Activated T-cell treated with anti-CD3 and anti-CD28 coated beads for 48 hours (primary cell): ENCODE measurements at regions not wholly inside any gene's neighbourhood (a gene's known extent, or its start where the extent isn't known, plus 50 kb on each side); places are given as distances from the start of the nearest gene placed in this dataset.
"Not testable (repeated sequence)": the region's sequence is repeated elsewhere in the genome, so short reads cannot be mapped to it uniquely, and the experiment has no call there.

ENCODE experiments used
- DNase-seq: peaks from one replicate; pipeline ENCODE4 v3.0.0-alpha.2; 2020; ENCODE audit warnings: low read depth

GRCh38 chr5:167284222-167284890, 1007.1 kb upstream of the WWC1 start:
- no peak for DNase-seq

GRCh38 chr5:167285591-167285990, 1005.9 kb upstream of the WWC1 start:
- no peak for DNase-seq

- no peak for DNase-seq
Measured at GRCh38 chr5:167286891-167287290, 1004.6 kb upstream of the WWC1 start.

DNA sequence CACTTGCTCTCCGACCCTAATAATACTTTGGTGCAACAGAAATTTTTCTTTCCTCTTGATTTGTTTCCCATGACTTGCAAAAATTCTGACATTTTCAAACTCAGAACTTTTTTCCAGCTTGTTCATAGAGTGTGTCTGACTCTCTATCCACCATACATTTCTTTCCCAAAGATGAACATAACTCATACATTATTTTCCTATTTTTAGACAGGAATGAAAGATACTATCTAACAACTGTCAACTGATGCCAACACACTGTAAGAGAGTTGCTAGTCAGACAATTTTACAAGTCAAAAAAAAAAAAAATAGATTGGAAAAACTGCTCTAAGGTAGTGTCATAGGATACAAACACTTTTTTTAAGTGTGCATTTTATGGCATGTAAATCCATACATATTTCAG, 1001.0 kb upstream of the WWC1 start:
- DNase-seq = no peak

- no peak for DNase-seq
Measured at GRCh38 chr5:167294882-167295680, 996.4 kb upstream of the WWC1 start.

- DNase-seq = no peak
Measured at GRCh38 chr5:167295681-167296005, 995.8 kb upstream of the WWC1 start.

- no peak for DNase-seq
Measured at GRCh38 chr5:167296066-167296465, 995.4 kb upstream of the WWC1 start.

GRCh38 chr5:167296661-167297060, 994.8 kb upstream of the WWC1 start:
- no peak for DNase-seq

DNA sequence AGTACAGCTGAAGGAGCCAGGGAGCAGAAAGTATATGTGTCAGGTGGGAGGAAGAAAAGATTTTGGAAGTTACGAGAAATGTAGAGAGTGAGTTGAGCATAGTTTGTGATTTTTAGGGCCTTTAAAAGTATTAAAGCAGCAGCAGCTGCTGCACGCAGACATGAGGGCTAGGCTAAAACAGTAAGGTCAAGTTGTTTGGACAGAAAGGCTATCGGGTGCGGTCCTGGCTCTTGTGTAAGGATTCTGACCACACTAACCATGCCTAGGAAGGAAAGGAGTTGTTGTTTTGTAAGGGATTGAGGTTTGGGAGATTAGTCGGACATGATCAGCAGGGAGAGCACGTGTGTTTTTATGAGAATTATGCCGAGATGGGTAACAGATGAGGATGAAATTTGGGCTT, 991.6 kb upstream of the WWC1 start:
- not testable (repeated sequence) for DNase-seq

DNA sequence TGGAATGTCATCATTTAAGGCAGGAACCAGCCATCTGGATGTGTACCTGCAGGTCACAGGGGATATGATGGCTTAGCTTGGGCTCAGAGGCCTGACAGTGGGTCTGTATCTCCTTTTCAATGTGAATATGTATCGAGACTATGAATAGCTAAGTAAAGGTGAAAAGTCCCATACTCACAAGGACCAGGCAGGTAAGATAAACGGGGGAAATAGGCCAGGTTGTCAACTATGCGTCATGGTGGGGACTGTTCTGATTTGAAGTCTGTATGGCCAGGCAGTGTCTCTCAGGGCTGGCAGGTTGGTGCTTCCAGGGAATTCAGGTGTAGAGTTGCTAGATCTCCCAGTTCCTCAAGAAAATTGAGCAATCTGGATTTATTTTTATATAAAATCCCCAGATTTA, 987.9 kb upstream of the WWC1 start:
- no peak for DNase-seq

- no peak for DNase-seq
Measured at GRCh38 chr5:167304834-167305469, 986.5 kb upstream of the WWC1 start.

DNA sequence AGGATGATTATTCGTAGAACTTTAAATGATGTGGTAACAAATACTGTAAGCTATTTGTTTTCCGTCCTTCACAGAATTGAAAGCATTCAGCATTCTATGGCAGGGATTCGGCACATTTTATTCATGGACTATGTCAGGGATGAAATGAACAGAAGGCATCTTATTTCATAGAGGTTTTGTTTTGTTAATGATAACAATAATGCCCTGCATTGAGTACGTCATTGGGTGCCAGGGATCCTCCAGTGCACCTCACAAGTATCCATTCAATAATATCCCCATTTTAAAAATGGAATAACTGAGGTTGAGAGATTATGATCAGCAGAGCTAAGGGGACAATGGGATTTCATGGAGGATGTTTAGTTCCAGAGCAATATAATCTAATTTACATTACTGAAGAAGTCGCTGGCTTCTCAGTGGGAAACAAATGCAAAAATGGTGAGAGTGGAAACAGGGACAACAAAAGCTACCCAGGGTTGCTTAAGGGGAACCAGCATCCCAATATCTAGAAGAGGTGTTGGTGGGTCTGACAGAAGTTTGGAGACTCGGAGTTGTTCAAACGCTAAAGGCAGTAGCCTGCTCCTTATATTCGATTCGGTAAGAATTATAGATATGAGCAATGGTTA, 985.7 kb upstream of the WWC1 start:
- no peak for DNase-seq

DNA sequence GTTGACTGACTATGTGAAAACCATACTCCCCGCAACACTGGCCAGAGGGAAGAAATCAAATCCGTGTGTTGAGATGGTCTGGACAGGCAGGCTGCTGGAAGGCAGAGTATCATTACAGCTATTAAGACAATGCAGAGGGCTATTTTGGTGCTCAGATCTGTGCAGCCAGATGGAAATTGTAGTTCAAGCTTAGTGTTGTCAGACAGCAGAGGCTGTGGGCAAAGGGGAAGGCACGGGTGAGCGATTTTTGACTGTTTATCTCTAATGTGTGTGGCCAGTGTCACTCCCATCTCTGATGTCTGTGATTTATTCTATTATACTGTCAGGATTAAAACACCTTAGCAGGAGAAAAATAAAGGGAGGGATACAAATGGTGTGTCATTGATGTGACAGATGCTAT, 984.4 kb upstream of the WWC1 start:
- DNase-seq = no peak

DNA sequence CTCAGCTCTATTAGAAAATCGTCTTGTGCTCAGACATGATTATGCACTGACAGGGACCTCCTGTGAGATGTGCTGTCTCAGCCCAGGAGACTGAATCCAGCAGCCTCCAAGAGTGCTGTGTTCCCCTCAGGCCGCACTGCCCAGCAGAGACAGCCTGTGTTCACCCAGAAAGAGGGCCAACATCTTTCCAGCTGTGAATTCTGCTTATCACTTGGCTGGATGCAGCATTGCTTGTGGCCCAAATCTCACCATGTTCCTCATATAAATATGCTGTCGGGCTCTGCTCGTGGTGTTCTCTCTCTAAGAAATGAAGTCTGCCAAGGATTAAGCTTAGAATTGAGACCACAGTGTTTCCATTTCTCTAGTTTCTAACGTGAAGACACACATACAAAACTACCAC, 983.0 kb upstream of the WWC1 start:
- no peak for DNase-seq

- no peak for DNase-seq
Measured at GRCh38 chr5:167309941-167310517, 981.4 kb upstream of the WWC1 start.

DNA sequence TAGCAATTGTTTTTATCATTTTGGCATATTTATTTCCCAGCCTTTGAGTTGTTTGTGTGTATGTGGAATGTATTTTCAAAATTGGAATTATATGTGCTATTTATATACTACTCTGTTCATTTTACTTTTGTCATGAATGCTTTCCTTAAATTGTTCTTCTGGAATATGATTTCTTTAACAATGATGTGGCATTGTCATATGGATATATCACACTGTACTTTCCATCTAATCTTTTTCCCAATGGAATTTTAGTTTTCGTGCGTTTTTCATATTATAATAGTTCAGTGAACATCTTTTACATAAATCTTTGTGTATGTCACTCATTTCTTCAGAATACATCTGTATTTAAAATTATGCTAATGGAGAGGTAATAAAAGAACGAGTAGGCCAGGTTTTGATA, 980.1 kb upstream of the WWC1 start:
- no peak for DNase-seq

DNA sequence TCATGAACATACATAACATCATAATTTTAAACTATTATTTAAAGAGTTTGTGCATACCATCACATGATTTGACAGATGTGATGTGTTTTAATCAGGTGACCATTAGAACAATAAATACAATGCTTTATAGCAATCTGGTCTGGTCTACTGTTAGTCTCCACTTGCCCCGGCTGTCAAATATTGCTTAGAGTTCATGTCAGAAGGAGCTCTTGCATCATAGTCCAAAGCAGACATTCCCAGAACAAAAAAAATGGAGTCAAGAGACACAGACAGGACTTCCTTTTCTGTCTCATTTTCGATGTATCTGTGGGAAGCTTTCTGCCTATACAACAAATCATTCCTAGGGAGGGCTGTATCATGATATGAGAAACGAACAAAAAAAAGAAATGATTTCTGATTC, 979.2 kb upstream of the WWC1 start:
- DNase-seq = no peak

GRCh38 chr5:167315762-167316161, 975.7 kb upstream of the WWC1 start:
- no peak for DNase-seq

GRCh38 chr5:167317884-167318283, 973.6 kb upstream of the WWC1 start:
- DNase-seq = no peak

- no peak for DNase-seq
Measured at GRCh38 chr5:167319243-167319642, 972.2 kb upstream of the WWC1 start.

DNA sequence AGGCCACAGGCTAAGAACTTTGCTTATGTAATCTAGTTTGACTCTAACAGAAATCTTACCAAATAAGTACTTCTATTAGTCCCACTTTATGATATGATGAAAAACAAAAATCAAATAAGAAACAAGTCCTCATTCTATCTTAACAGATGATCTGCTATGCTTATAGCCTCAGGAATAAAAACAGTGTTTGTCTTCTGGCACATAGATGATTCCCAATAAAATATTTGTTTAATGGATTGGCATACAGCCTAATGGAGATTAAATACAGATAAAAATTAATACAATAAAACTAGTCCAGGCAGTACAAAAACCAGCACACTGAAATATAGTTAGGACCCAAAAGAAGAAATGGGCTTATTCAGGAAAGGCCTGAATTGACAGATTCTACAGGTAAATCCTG, 971.4 kb upstream of the WWC1 start:
- no peak for DNase-seq

- DNase-seq = no peak
Measured at GRCh38 chr5:167332309-167332708, 959.1 kb upstream of the WWC1 start.

- no peak for DNase-seq
Measured at GRCh38 chr5:167336161-167336560, 955.3 kb upstream of the WWC1 start.
